ENCODE measurements at regions not wholly inside any gene's neighbourhood (a gene's known extent, or its start where the extent isn't known, plus 50 kb on each side); places are given as distances from the start of the nearest gene placed in this dataset.

GRCh38 chr7:88377434-88377833 lies 70.7 kb upstream of the STEAP4 start:
- DNase-seq = peak; percentile 93
- no CpG with 5 or more reads among the region's 1 CpG for WGBS (ENCODE audit: extremely low coverage, insufficient coverage, low lambda C conversion rate)
- H3K79me1 ChIP-seq (ENCODE audit: low read length) = no peaks in the 10 kb centered on the region
- no peak overlapping the region for H2BK15ac ChIP-seq (replicated peaks; ENCODE audit: low read depth)
- no peak overlapping the region for H3K4me2 ChIP-seq (ENCODE audit: low read length)
- H3K27me3 ChIP-seq (ENCODE audit: insufficient read depth, low read length, poor library complexity) = no peaks in the 10 kb centered on the region
- H3K56ac ChIP-seq (ENCODE audit: low read length) = no peak overlapping the region
- H3K79me2 ChIP-seq (ENCODE audit: control insufficient read depth, insufficient read depth, low read length) = no peaks in the 10 kb centered on the region
- H3K27ac ChIP-seq (ENCODE audit: low read depth, low read length) = no peak overlapping the region
- H3K23ac ChIP-seq (ENCODE audit: low read length) = no peak overlapping the region
- no peak overlapping the region for H4K8ac ChIP-seq (ENCODE audit: low read depth, low read length)
- H3K18ac ChIP-seq (ENCODE audit: low read length) = no peak overlapping the region
- H2BK120ac ChIP-seq (ENCODE audit: low read depth, low read length) = no peak overlapping the region
- no peak overlapping the region for H2BK5ac ChIP-seq (ENCODE audit: low read length)
- no peak overlapping the region for H2AK5ac ChIP-seq (ENCODE audit: low read length)
- H3K9ac ChIP-seq (ENCODE audit: low read length) = no peak overlapping the region
- H3K4me3 ChIP-seq (ENCODE audit: low read length) = no peak overlapping the region
- H4K5ac ChIP-seq (ENCODE audit: low read length) = no peak overlapping the region
- no peak overlapping the region for H3K4ac ChIP-seq (ENCODE audit: low read depth, low read length)
- no peaks in the 10 kb centered on the region for H3K36me3 ChIP-seq (ENCODE audit: control insufficient read depth, insufficient read depth, low read length)
- H3K4me1 ChIP-seq (ENCODE audit: control insufficient read depth, low read depth, low read length) = no peaks in the 10 kb centered on the region

DNA sequence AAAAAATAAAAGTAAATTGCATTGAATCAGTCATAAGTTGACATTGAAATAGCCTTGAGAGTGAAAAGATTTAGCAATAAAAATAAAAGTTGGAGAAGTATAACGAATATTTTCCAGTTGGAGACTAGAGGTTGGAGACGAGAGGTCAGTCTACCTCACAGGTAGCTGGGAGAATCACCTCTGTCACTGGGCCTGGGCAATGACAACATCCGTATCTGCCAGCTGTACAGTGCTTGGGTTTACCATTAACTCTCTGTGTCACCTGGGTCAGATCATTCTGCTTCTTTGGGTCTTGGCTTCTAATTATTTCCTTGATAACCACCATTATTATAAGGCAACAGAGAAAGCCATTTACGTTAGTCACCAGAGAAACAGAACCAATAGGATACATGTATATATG lies 62.0 kb upstream of the STEAP4 start:
- H4K5ac ChIP-seq (ENCODE audit: low read length) = no peak overlapping the region
- H3K9ac ChIP-seq (ENCODE audit: low read length) = no peak overlapping the region
- H2BK5ac ChIP-seq (ENCODE audit: low read length) = no peak overlapping the region
- H3K4ac ChIP-seq (ENCODE audit: low read depth, low read length) = no peak overlapping the region
- no peak overlapping the region for H2AK5ac ChIP-seq (ENCODE audit: low read length)
- no CpG with 5 or more reads among the region's 4 CpGs for WGBS (ENCODE audit: extremely low coverage, insufficient coverage, low lambda C conversion rate)
- H2BK15ac ChIP-seq (replicated peaks; ENCODE audit: low read depth) = no peak overlapping the region
- no peak overlapping the region for H3K23ac ChIP-seq (ENCODE audit: low read length)
- H3K27me3 ChIP-seq (ENCODE audit: insufficient read depth, low read length, poor library complexity) = no peaks in the 10 kb centered on the region
- H3K79me1 ChIP-seq (ENCODE audit: low read length) = no peaks in the 10 kb centered on the region
- no peak overlapping the region for H3K27ac ChIP-seq (ENCODE audit: low read depth, low read length)
- H3K4me1 ChIP-seq (ENCODE audit: control insufficient read depth, low read depth, low read length) = no peaks in the 10 kb centered on the region
- H3K36me3 ChIP-seq (ENCODE audit: control insufficient read depth, insufficient read depth, low read length) = no peaks in the 10 kb centered on the region
- no peak for DNase-seq
- H3K18ac ChIP-seq (ENCODE audit: low read length) = no peak overlapping the region
- no peak overlapping the region for H3K4me3 ChIP-seq (ENCODE audit: low read length)
- H3K79me2 ChIP-seq (ENCODE audit: control insufficient read depth, insufficient read depth, low read length) = no peaks in the 10 kb centered on the region
- no peak overlapping the region for H2BK120ac ChIP-seq (ENCODE audit: low read depth, low read length)
- no peak overlapping the region for H4K8ac ChIP-seq (ENCODE audit: low read depth, low read length)
- H3K4me2 ChIP-seq (ENCODE audit: low read length) = no peak overlapping the region
- no peak overlapping the region for H3K56ac ChIP-seq (ENCODE audit: low read length)

DNA sequence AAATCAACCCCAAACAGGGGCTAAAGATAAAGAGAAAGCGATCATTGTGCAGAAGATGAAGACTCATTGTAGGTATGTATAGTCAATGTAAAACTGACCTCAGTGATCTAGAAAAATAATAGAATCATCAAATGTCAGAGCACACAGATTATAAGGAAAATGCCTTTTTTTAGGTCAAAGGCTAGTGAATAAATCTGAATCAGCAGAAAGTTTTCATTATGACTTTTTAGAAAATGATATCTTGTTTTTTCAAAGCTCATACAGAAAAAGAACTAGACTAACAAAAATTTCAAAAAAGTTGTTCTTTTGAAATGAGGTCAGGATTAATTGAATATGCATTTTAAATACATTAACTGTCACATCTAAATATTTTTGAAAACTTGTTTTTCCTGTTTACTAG lies 60.2 kb upstream of the STEAP4 start:
- no peak overlapping the region for H4K8ac ChIP-seq (ENCODE audit: low read depth, low read length)
- H3K4ac ChIP-seq (ENCODE audit: low read depth, low read length) = no peak overlapping the region
- H4K5ac ChIP-seq (ENCODE audit: low read length) = no peak overlapping the region
- no peaks in the 10 kb centered on the region for H3K79me2 ChIP-seq (ENCODE audit: control insufficient read depth, insufficient read depth, low read length)
- H2BK15ac ChIP-seq (replicated peaks; ENCODE audit: low read depth) = no peak overlapping the region
- no peaks in the 10 kb centered on the region for H3K4me1 ChIP-seq (ENCODE audit: control insufficient read depth, low read depth, low read length)
- H3K4me3 ChIP-seq (ENCODE audit: low read length) = no peak overlapping the region
- H2BK120ac ChIP-seq (ENCODE audit: low read depth, low read length) = no peak overlapping the region
- no peaks in the 10 kb centered on the region for H3K79me1 ChIP-seq (ENCODE audit: low read length)
- H3K27ac ChIP-seq (ENCODE audit: low read depth, low read length) = no peak overlapping the region
- H3K18ac ChIP-seq (ENCODE audit: low read length) = no peak overlapping the region
- no peaks in the 10 kb centered on the region for H3K27me3 ChIP-seq (ENCODE audit: insufficient read depth, low read length, poor library complexity)
- no CpG with 5 or more reads among the region's 1 CpG for WGBS (ENCODE audit: extremely low coverage, insufficient coverage, low lambda C conversion rate)
- no peak overlapping the region for H3K9ac ChIP-seq (ENCODE audit: low read length)
- DNase-seq = no peak
- no peak overlapping the region for H2AK5ac ChIP-seq (ENCODE audit: low read length)
- H3K4me2 ChIP-seq (ENCODE audit: low read length) = no peak overlapping the region
- H2BK5ac ChIP-seq (ENCODE audit: low read length) = no peak overlapping the region
- H3K23ac ChIP-seq (ENCODE audit: low read length) = no peak overlapping the region
- H3K56ac ChIP-seq (ENCODE audit: low read length) = no peak overlapping the region
- H3K36me3 ChIP-seq (ENCODE audit: control insufficient read depth, insufficient read depth, low read length) = no peaks in the 10 kb centered on the region

DNA sequence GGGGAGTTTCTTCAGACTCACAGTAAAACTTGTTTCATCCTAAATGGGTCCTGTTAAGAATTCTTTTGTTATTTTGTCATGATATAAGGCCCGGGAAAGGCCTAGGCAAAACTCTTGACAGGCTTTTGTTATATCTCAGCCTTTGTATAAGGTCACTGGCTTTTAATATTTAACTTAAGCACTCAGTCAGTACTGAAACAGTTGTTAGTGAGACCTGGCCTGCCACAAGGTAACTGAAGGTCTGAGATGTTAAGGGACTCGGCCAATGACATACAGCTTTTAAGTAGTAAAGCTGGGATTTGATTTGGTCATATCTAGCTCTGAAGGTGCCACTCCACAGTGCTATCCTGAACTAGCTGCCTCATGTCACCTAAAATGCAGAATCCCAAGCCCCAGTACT lies 57.2 kb upstream of the STEAP4 start:
- H4K5ac ChIP-seq (ENCODE audit: low read length) = no peak overlapping the region
- H2BK15ac ChIP-seq (replicated peaks; ENCODE audit: low read depth) = no peak overlapping the region
- no peak overlapping the region for H3K27ac ChIP-seq (ENCODE audit: low read depth, low read length)
- no peak overlapping the region for H3K4ac ChIP-seq (ENCODE audit: low read depth, low read length)
- H3K4me1 ChIP-seq (ENCODE audit: control insufficient read depth, low read depth, low read length) = no peaks in the 10 kb centered on the region
- no peak overlapping the region for H2BK5ac ChIP-seq (ENCODE audit: low read length)
- no peak overlapping the region for H3K9ac ChIP-seq (ENCODE audit: low read length)
- no peaks in the 10 kb centered on the region for H3K36me3 ChIP-seq (ENCODE audit: control insufficient read depth, insufficient read depth, low read length)
- no peak overlapping the region for H3K56ac ChIP-seq (ENCODE audit: low read length)
- H2AK5ac ChIP-seq (ENCODE audit: low read length) = no peak overlapping the region
- H3K18ac ChIP-seq (ENCODE audit: low read length) = no peak overlapping the region
- no peak overlapping the region for H2BK120ac ChIP-seq (ENCODE audit: low read depth, low read length)
- no CpG with 5 or more reads among the region's 2 CpGs for WGBS (ENCODE audit: extremely low coverage, insufficient coverage, low lambda C conversion rate)
- H3K23ac ChIP-seq (ENCODE audit: low read length) = no peak overlapping the region
- no peak overlapping the region for H3K4me2 ChIP-seq (ENCODE audit: low read length)
- no peaks in the 10 kb centered on the region for H3K27me3 ChIP-seq (ENCODE audit: insufficient read depth, low read length, poor library complexity)
- H3K4me3 ChIP-seq (ENCODE audit: low read length) = no peak overlapping the region
- no peak for DNase-seq
- H3K79me1 ChIP-seq (ENCODE audit: low read length) = no peaks in the 10 kb centered on the region
- no peak overlapping the region for H4K8ac ChIP-seq (ENCODE audit: low read depth, low read length)
- H3K79me2 ChIP-seq (ENCODE audit: control insufficient read depth, insufficient read depth, low read length) = no peaks in the 10 kb centered on the region

DNA sequence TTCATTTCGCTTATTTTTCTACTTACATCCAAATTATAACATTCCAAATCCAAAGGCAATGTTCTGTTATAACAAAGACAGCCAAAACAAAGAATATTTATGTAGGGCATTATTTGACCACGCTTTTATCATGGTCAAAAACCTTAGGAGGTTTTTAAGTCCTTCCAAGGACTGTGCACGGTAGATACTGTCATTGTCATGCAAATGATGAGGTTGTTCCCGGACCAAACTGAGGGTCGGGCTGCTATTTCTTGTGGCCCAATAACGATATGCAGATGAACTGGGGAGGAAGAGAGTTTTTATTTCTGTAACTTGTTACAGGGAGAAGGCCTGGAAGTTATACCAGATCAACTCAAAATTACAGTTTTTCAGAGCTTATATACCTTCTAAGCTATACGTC lies 56.6 kb upstream of the STEAP4 start:
- no peak overlapping the region for H2BK15ac ChIP-seq (replicated peaks; ENCODE audit: low read depth)
- DNase-seq = no peak
- 88% methylated on average over 1 of the region's 7 CpGs for WGBS (ENCODE audit: extremely low coverage, insufficient coverage, low lambda C conversion rate)

DNA sequence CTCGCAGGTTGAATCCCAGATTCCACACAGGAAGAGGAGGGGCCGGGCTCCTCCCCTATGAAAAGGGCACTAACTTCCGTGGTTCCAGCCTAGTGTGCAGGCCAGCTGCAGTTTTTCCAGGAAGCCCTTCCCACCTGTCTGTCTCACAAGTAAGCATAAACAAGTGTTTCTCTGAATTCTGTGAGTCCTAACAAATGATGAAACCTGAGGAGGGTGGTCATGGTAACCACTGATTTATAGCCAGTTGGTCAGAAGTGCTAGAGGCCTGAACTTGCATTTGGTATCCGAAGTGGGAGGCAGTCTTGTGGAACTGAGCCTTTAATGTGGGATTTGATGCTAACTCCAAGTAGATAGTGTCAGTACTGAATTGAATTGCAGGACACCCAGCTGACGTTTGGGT lies 54.7 kb upstream of the STEAP4 start:
- WGBS (ENCODE audit: extremely low coverage, insufficient coverage, low lambda C conversion rate) = no CpG with 5 or more reads among the region's 5 CpGs
- Histone ChIP-seq H3K27me3 (ENCODE audit: insufficient read depth, low read length, poor library complexity) (no peaks in the 10 kb centered on the region), H2BK120ac (ENCODE audit: low read depth, low read length) (no peak overlapping the region), H4K8ac (ENCODE audit: low read depth, low read length) (no peak overlapping the region), H3K36me3 (ENCODE audit: control insufficient read depth, insufficient read depth, low read length) (no peaks in the 10 kb centered on the region), H3K56ac (ENCODE audit: low read length) (no peak overlapping the region), H3K18ac (ENCODE audit: low read length) (no peak overlapping the region), H3K4ac (ENCODE audit: low read depth, low read length) (no peak overlapping the region), H3K27ac (ENCODE audit: low read depth, low read length) (no peak overlapping the region), H3K23ac (ENCODE audit: low read length) (no peak overlapping the region), H2BK5ac (ENCODE audit: low read length) (no peak overlapping the region), H4K5ac (ENCODE audit: low read length) (no peak overlapping the region), H3K79me2 (ENCODE audit: control insufficient read depth, insufficient read depth, low read length) (no peaks in the 10 kb centered on the region), H3K4me1 (ENCODE audit: control insufficient read depth, low read depth, low read length) (no peaks in the 10 kb centered on the region), H3K9ac (ENCODE audit: low read length) (no peak overlapping the region), H3K79me1 (ENCODE audit: low read length) (no peaks in the 10 kb centered on the region), H3K4me3 (ENCODE audit: low read length) (no peak overlapping the region), H2BK15ac (replicated peaks; ENCODE audit: low read depth) (no peak overlapping the region), H2AK5ac (ENCODE audit: low read length) (no peak overlapping the region), H3K4me2 (ENCODE audit: low read length) (no peak overlapping the region)
- no peak for DNase-seq

More for the DNA sequence above, 56.6 kb upstream of the STEAP4 start:
- Histone ChIP-seq H2AK5ac (ENCODE audit: low read length) (no peak overlapping the region), H3K27ac (ENCODE audit: low read depth, low read length) (no peak overlapping the region), H3K4me3 (ENCODE audit: low read length) (no peak overlapping the region), H3K27me3 (ENCODE audit: insufficient read depth, low read length, poor library complexity) (no peaks in the 10 kb centered on the region), H3K4me2 (ENCODE audit: low read length) (no peak overlapping the region), H3K79me2 (ENCODE audit: control insufficient read depth, insufficient read depth, low read length) (no peaks in the 10 kb centered on the region), H3K4ac (ENCODE audit: low read depth, low read length) (no peak overlapping the region), H4K5ac (ENCODE audit: low read length) (no peak overlapping the region), H2BK120ac (ENCODE audit: low read depth, low read length) (no peak overlapping the region), H3K36me3 (ENCODE audit: control insufficient read depth, insufficient read depth, low read length) (no peaks in the 10 kb centered on the region), H3K4me1 (ENCODE audit: control insufficient read depth, low read depth, low read length) (no peaks in the 10 kb centered on the region), H3K9ac (ENCODE audit: low read length) (no peak overlapping the region), H3K18ac (ENCODE audit: low read length) (no peak overlapping the region), H3K79me1 (ENCODE audit: low read length) (no peaks in the 10 kb centered on the region), H3K56ac (ENCODE audit: low read length) (no peak overlapping the region), H4K8ac (ENCODE audit: low read depth, low read length) (no peak overlapping the region), H3K23ac (ENCODE audit: low read length) (no peak overlapping the region), H2BK5ac (ENCODE audit: low read length) (no peak overlapping the region)
